IPS-20b (cell line): ENCODE measurements at regions not wholly inside any gene's neighbourhood (a gene's known extent, or its start where the extent isn't known, plus 50 kb on each side); places are given as distances from the start of the nearest gene placed in this dataset.
A peak's percentile ranks its signal among the peaks of the same experiment; 100 is the strongest.

ENCODE experiments used
- H3K27ac ChIP-seq: one replicate; pipeline ENCODE4 v1.5.1; 2013; ENCODE audit warnings: low read length
- H3K27me3 ChIP-seq: 2 replicates; pipeline ENCODE4 v1.6.1; 2013; ENCODE audit warnings: mild to moderate bottlenecking, low read length, inconsistent platforms; ENCODE audit not compliant: insufficient read depth
- H3K36me3 ChIP-seq: 2 replicates; pipeline ENCODE4 v1.6.1; 2013; ENCODE audit warnings: low read depth, mild to moderate bottlenecking, inconsistent platforms, low read length, moderate library complexity; ENCODE audit not compliant: insufficient read depth
- H3K4me1 ChIP-seq: 2 replicates; pipeline ENCODE4 v1.6.1; 2013; ENCODE audit warnings: mild to moderate bottlenecking, control low read depth, inconsistent platforms, low read length, moderate library complexity; ENCODE audit not compliant: insufficient read depth
- H3K4me3 ChIP-seq: 2 replicates; pipeline ENCODE4 v1.5.1; 2013; ENCODE audit warnings: mild to moderate bottlenecking, low read length, inconsistent platforms
- H3K9ac ChIP-seq: 2 replicates; pipeline ENCODE4 v1.6.1; 2013; ENCODE audit warnings: low read depth, mild to moderate bottlenecking, inconsistent platforms, low read length, moderate library complexity
- H3K9me3 ChIP-seq: 2 replicates; pipeline ENCODE4 v1.6.1; 2013; ENCODE audit warnings: mild to moderate bottlenecking, low read depth, low read length, inconsistent platforms; ENCODE audit not compliant: insufficient read depth

DNA sequence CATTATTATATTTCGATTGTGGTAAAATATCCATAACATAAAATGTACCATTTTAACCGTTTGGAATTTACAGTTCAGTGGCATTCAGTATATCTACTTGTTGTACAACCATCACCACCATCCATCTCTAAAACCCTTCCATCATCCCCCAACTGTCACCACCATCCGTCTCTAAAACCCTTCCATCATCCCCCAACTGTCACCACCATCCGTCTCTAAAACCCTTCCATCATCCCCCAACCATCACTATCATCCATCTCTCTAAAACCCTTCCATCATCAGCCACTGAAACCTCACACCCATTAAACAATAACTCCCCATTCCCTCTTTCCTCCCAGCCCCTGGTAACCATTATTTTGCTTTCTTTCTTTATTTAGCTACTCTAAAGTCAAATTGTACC, 144.2 kb upstream of the EEA1 start:
- no peaks in the 10 kb centered on the region for H3K9me3 ChIP-seq
- no peaks in the 10 kb centered on the region for H3K36me3 ChIP-seq
- H3K4me3 ChIP-seq, result no peak overlapping the region
- H3K9ac ChIP-seq, result no peak overlapping the region
- peaks cover 5% of the 10 kb centered on the region for H3K4me1 ChIP-seq
- no peak overlapping the region for H3K27ac ChIP-seq
- peaks cover 47% of the 10 kb centered on the region; the same call in 1 of the 2 replicates for H3K27me3 ChIP-seq

DNA sequence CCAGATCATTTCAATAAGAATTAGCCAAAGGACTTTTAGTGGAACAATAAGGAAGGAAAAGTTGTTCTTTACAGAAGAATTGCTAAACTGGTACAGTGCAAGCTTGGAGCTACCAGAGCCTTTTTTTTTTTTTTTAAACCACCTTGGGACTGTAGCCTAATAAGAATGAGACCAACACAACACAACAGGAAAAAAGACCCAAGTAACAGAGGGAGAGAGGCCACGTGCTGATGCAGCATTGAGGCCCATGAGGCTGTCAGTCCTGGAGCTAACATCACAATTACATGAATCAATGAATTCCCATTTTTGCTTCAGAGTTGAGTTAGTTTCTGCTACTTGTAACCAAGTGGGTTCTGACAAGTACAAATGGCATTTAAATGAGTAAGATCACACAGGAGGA, 149.0 kb upstream of the EEA1 start:
- H3K27me3 ChIP-seq, result peaks cover 15% of the 10 kb centered on the region; the same call in 1 of the 2 replicates
- H3K9me3 ChIP-seq, result peaks cover 4% of the 10 kb centered on the region
- H3K36me3 ChIP-seq, result no peaks in the 10 kb centered on the region
- H3K4me1 ChIP-seq, result peaks cover 25% of the 10 kb centered on the region
- H3K4me3 ChIP-seq, result no peak overlapping the region
- H3K9ac ChIP-seq, result no peak overlapping the region
- H3K27ac ChIP-seq, result no peak overlapping the region

DNA sequence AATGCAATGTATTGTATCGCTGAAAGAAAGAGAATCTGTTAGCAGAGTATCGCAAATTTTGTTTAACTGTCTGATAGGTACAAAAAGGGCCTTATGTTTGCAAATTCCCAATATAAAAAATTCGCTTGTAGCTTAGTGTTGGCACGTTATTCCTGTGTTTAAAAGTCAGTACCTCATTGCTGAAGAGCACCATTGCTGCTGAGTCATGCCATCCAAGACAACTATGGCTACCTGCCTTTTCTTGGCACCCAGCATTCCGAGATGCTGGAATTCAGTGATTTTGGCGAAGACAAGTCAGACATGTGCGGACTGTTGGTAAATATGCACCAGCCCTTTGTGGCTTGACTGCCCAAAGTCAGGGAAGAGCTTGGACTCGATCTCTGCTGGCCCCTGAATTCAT, 149.5 kb upstream of the EEA1 start:
- Histone ChIP-seq H3K36me3 (no peaks in the 10 kb centered on the region), H3K4me3 (no peak overlapping the region), H3K9me3 (peaks cover 4% of the 10 kb centered on the region), H3K27ac (no peak overlapping the region), H3K4me1 (peaks cover 25% of the 10 kb centered on the region), H3K27me3 (peaks cover 10% of the 10 kb centered on the region; the same call in 1 of the 2 replicates), H3K9ac (no peak overlapping the region)

DNA sequence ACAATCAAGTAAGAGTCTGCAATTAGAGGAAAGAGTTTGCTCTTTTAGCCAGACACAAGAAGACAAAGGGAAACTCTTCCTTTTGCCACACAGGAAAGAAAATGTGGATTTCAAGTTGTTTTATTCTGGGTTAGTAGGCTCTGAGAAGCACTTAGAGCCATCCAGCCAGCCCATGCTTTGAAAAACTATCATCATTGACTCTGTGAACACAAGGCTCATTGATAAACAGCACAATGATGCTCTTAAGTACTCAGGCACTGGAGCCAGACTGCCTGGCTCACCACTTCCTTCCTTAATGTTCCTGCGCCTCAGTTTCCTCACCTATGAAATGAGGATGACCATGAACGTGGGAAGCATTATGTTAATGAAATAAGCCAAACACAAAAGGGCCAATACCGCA, 150.2 kb upstream of the EEA1 start:
- Histone ChIP-seq H3K4me3 (no peak overlapping the region), H3K9ac (no peak overlapping the region), H3K27ac (no peak overlapping the region), H3K4me1 (peaks cover 25% of the 10 kb centered on the region), H3K36me3 (no peaks in the 10 kb centered on the region), H3K9me3 (peaks cover 4% of the 10 kb centered on the region), H3K27me3 (peaks cover 7% of the 10 kb centered on the region; the same call in 1 of the 2 replicates)

DNA sequence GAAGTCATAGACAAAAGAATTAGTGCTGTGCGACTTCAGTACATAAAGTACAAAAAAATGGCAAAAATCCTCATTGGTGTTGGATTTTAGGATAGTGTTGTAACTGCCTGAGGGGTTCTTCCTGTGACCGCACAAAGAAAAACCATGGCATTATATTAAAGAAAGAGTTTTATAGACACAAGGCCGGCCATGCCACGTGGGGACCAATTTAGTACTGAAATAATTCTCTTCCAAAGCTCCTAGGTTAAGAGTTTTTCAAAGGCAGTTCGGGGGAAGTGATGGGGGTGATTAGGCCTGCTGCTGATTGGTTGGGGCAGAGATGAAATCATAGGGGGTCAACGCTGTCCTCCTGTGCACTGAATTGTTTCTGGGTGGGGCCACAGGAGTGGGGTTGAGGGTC, 150.9 kb upstream of the EEA1 start:
- Histone ChIP-seq H3K27ac (peak overlapping the region; percentile 53), H3K9me3 (peaks cover 4% of the 10 kb centered on the region), H3K36me3 (no peaks in the 10 kb centered on the region), H3K4me1 (peaks cover 25% of the 10 kb centered on the region), H3K9ac (peak overlapping the region; percentile 40; the same call in 1 of the 2 replicates), H3K4me3 (peak overlapping the region; percentile 63; the same call in 1 of the 2 replicates), H3K27me3 (peaks cover 7% of the 10 kb centered on the region; the same call in 1 of the 2 replicates)

DNA sequence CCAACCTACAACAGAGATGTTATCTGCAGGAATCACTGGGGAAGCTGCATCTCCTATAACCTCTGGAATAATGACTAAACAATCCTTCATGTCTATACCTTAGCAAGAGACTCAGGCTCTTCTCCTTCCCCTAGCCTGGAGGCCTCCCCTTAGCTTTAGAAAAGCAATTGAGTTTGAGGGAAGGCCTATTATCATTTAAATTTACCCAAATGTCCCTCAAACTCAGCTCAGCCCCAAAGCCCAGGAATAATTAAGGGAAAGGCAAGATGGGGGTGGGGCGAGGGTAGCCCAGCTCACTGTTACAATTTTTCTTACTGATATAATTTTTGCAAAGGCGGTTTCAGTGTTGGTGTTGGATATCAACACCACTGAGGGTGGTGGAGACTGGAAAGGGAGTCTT, 151.4 kb upstream of the EEA1 start:
- peaks cover 4% of the 10 kb centered on the region for H3K9me3 ChIP-seq
- no peaks in the 10 kb centered on the region for H3K36me3 ChIP-seq
- H3K27me3 ChIP-seq, result peaks cover 5% of the 10 kb centered on the region; the same call in 1 of the 2 replicates
- peak overlapping the region; percentile 63 for H3K4me3 ChIP-seq
- peak overlapping the region; percentile 70; the same call in 1 of the 2 replicates for H3K9ac ChIP-seq
- peaks cover 25% of the 10 kb centered on the region for H3K4me1 ChIP-seq
- peak overlapping the region; percentile 69 for H3K27ac ChIP-seq

DNA sequence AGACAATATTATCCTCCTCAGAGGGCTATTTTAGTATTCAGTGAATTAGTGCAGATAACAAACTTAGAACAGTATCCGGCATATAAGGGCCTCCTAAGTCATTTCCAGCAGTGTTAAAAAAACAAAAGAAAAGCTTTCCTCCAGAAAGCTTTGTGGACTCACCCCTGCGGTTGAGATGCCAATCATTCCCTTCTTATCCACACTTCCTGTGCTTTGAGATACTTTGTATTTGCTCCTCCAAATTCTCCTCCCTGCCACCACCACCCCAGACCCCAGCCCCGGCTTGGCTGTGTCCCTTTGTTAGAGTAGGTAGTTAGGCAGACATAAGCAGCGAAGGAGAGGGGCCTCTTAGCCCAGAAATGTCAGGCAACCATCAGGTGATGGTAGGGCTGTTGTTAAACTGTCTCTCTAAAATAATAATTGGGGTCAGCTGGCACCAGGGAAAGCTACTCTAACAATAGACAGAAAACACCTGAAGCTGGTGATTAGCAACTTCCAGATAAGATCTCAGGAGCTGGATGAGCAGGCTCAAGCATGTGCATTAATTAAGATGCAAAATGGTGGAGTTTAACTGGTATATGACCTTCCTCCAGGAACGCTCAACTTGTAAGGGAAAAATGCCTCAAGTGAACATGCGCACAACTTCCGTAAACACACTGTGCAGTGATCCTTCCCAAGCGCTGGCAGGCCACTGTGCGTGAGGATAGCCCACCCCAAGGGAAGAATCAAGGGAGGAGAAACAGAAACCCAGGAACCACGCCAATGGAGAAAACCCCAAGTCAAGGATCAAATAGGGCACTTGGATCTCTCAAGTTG, 152.1 kb upstream of the EEA1 start:
- peaks cover 4% of the 10 kb centered on the region for H3K9me3 ChIP-seq
- H3K27me3 ChIP-seq, result no peaks in the 10 kb centered on the region
- H3K4me1 ChIP-seq, result peaks cover 25% of the 10 kb centered on the region
- peak overlapping the region; percentile 70; the same call in 1 of the 2 replicates for H3K9ac ChIP-seq
- peak overlapping the region; percentile 69 for H3K27ac ChIP-seq
- no peaks in the 10 kb centered on the region for H3K36me3 ChIP-seq
- peak overlapping the region; percentile 63 for H3K4me3 ChIP-seq

DNA sequence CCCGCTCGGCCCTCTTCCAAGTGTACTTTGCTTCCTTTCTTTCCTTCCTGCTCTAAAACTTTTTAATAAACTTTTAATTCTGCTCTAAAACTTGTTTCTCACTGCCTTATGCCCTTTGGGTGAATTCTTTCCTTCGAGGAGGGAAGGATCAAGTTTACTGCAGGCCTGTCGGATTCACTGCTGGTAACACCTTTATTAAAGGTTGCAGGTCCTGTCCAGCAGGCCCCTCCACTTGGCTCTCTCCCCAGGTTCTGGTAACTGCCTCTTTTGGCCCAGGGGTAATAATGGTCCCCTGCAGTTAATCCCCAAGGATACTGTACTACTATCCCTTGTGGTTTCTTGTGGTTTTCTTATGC, 152.7 kb upstream of the EEA1 start:
- Histone ChIP-seq H3K36me3 (no peaks in the 10 kb centered on the region), H3K9ac (peak overlapping the region; percentile 70; the same call in 1 of the 2 replicates), H3K27me3 (no peaks in the 10 kb centered on the region), H3K27ac (peak overlapping the region; percentile 69), H3K4me1 (peaks cover 25% of the 10 kb centered on the region), H3K9me3 (peaks cover 4% of the 10 kb centered on the region), H3K4me3 (no peak overlapping the region)

DNA sequence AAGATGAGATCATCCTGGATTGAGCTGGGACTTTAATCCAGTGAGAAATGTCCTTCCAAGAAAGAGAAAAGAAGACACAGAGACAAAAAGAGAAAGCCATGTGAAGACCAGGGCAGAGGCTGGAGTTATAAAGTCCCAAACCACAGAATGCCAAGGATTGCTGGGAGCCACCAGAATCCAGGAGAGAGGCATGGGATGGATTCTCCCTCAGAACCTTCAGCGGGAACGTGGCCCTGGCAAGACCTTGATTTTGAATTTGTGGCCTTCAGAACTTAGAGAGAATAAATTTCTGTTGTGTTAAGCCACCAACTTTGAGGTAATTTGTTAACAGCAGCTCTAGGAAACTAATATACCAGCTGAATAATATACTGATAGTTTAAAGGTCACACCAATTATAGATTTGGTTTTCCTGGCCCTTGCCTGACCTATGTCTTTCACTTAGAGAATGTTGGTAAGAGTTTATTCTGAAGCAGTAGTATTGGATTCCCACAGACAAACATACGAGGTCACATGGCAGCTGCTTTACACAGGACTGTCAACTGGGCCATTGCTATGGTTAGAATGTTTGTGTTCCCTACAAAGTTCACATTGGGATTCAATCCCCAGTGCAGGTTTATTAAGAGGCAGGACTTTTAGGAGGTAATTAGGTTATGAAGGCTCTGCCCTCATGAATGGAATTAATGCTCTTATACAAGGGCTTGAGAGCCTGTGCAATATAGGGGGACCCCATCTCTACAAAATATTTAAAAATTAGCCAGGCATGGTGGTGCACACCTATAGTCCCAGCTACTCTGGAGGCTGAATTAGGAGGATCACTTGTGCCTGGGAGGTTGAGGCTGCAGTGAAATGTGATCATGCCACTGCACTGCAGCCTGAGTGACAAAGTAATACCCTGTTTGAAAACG, 156.5 kb upstream of the EEA1 start:
- no peak overlapping the region for H3K27ac ChIP-seq

DNA sequence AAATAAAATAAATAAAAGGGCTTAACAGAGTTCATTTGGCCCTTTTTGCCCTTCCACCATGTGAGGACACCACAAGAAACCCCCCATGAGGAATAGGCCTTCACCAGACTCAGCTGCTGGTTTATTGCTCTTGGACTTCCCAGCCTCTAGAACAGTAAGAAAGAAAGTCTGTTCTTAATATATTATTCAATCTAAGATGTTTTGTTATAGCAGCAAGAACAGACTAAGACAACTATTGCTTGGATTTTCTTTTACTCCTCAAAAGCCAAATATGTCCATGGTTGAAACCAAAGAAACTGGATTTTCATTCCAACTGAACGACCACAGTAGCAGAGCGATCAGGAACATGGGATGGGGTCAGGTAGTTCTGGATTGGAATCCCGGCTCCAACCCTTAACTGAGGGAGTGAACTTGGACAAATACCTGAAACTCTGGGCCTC, 157.2 kb upstream of the EEA1 start:
- no peak overlapping the region for H3K27ac ChIP-seq
- H3K9me3 ChIP-seq, result peaks cover 4% of the 10 kb centered on the region
- peaks cover 5% of the 10 kb centered on the region; the same call in 1 of the 2 replicates for H3K4me1 ChIP-seq
- no peaks in the 10 kb centered on the region for H3K36me3 ChIP-seq
- H3K9ac ChIP-seq, result no peak overlapping the region
- no peak overlapping the region for H3K4me3 ChIP-seq
- H3K27me3 ChIP-seq, result no peaks in the 10 kb centered on the region

More for the DNA sequence above, 156.5 kb upstream of the EEA1 start:
- H3K9me3 ChIP-seq, result peaks cover 4% of the 10 kb centered on the region
- H3K27me3 ChIP-seq, result no peaks in the 10 kb centered on the region
- no peak overlapping the region for H3K9ac ChIP-seq
- no peak overlapping the region for H3K4me3 ChIP-seq
- H3K4me1 ChIP-seq, result peaks cover 10% of the 10 kb centered on the region; the same call in 1 of the 2 replicates
- H3K36me3 ChIP-seq, result no peaks in the 10 kb centered on the region

DNA sequence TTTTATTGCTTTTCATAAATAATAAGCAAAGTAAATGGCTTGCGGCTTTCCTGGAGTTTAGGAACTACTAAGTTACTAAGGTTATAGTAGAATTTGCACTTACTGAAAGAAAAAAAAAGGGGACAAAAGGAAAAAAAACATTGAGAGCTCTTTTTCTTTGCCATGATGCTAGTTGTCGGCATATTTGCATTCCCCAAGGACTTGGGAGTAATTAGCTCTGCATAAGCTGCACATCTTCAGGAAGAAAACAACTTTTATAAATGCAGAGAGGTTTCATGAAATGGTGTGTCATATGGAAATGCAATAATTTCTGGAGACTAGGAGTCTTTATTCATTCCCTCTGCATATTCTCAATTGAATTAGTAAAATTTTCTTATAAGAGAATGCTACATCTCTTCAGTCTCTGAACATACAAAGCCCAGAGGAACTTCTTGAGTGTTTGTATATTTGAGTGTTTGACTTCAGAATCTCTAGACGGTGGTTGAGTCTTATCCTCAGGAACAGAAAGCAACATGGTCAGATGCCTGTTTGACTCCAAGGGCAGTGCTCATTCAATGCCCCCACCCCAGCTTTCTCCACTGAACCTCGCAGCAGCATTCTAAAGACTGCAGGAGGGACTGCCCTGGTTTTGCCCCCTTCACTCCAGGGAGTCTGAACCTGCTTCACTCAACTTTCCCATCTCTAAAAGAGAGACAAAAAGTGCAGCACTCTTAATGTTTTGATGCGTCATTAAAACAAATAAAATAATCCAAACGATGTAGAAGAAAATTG, 158.9 kb upstream of the EEA1 start:
- Histone ChIP-seq H3K36me3 (no peaks in the 10 kb centered on the region), H3K27ac (no peak overlapping the region), H3K4me1 (no peaks in the 10 kb centered on the region; the same call in 1 of the 2 replicates), H3K9me3 (no peaks in the 10 kb centered on the region), H3K27me3 (no peaks in the 10 kb centered on the region), H3K9ac (no peak overlapping the region), H3K4me3 (no peak overlapping the region)
